A549 (cell line): ENCODE measurements at regions not wholly inside any gene's neighbourhood (a gene's known extent, or its start where the extent isn't known, plus 50 kb on each side); places are given as distances from the start of the nearest gene placed in this dataset.

Experiments
- ATAC-seq, 2 experiments: fragments of 200-7000 bp in 1 of 2; fragments of >200 bp in 1 of 2; cut with Nextera tagmentation in 1 of 2; cut with Tn5 transposase in 1 of 2; 3 replicates each; pipeline versions ENCODE4 v1.8.0 to v1.9.1; 2018 to 2020; ENCODE audit warnings: mild to moderate bottlenecking in 1 of 2, moderate library complexity in 1 of 2
- CTCF ChIA-PET: fragments of 300-600 bp; sonication (Branson Sonifier 250); formaldehyde crosslinking; extraction: SDS; loops from one replicate; lab custom pipeline; 2021; ENCODE audit warnings: antibody characterized with exemption, inconsistent platforms; lab: Yijun Ruan, JAX
- POLR2A ChIA-PET: fragments of 350-600 bp; formaldehyde crosslinking; extraction: SDS; loops from one replicate; lab custom pipeline; 2021; ENCODE audit warnings: antibody characterized with exemption, inconsistent platforms; lab: Yijun Ruan, JAX
- DNase-seq, 2 experiments: peaks; one replicate each; pipeline versions ENCODE4 v3.0.0 to v3.0.0-alpha.2; 2011 to 2016; ENCODE audit warnings: low read depth in 1 of 2, low spot score in 1 of 2
- FAIRE-seq: peaks from 2 replicates; lab custom pipeline; 2011; peaks lifted over from hg19 to GRCh38; lab: Jason Lieb, UNC
- H3K27ac ChIP-seq, 2 experiments: fragments of >200 bp; sonication (Bioruptor Twin); formaldehyde crosslinking; 3 replicates each; pipeline ENCODE4 v1.5.1; 2016 to 2017
- H3K4me1 ChIP-seq: fragments of >200 bp; sonication (Bioruptor Twin); formaldehyde crosslinking; 3 replicates; pipeline ENCODE4 v1.6.1; 2016
- H3K4me2 ChIP-seq: fragments of >200 bp; sonication (Bioruptor Twin); formaldehyde crosslinking; 3 replicates; pipeline ENCODE4 v1.6.1; 2016
- H3K4me3 ChIP-seq: fragments of >200 bp; sonication (Bioruptor Twin); formaldehyde crosslinking; 3 replicates; pipeline ENCODE4 v1.5.1; 2016
- H3K9me3 ChIP-seq: fragments of >200 bp; sonication (Bioruptor Twin); formaldehyde crosslinking; 3 replicates; pipeline ENCODE4 v1.6.1; 2016
- CBX2 ChIP-seq: fragments of 200-600 bp; sonication (generic); IDR thresholded peaks from 2 replicates; pipeline ENCODE4 v1.6.1; 2016; ENCODE audit warnings: low read depth, mild to moderate bottlenecking, borderline replicate concordance
- CEBPB ChIP-seq, 2 experiments: fragments of >200 bp in 1 of 2; sonication (Bioruptor Twin) in 1 of 2; formaldehyde crosslinking in 1 of 2; IDR thresholded peaks; 2 replicates each; pipeline ENCODE4 v1.6.1; 2012 to 2016
- CHD2 ChIP-seq: fragments of 150-350 bp; IDR thresholded peaks from 2 replicates; pipeline ENCODE4 v1.6.1; 2014; ENCODE audit warnings: low read length; ENCODE audit not compliant: partially characterized antibody
- EHMT2 ChIP-seq: fragments of 200-600 bp; sonication (generic); IDR thresholded peaks from 2 replicates; pipeline ENCODE4 v1.6.1; 2016; ENCODE audit warnings: antibody characterized with exemption, low read depth, mild to moderate bottlenecking, moderate library complexity
- FOSB ChIP-seq: fragments of 250-450 bp; sonication (Bioruptor Pico); IDR thresholded peaks from 2 replicates; pipeline ENCODE4 v1.5.0; 2020; ENCODE audit warnings: mild to moderate bottlenecking, moderate library complexity
- FOSL2 ChIP-seq, 2 experiments: fragments of 450-650 bp in 1 of 2; fragments of >200 bp in 1 of 2; sonication (Bioruptor Twin) in 1 of 2; formaldehyde crosslinking; IDR thresholded peaks; 2 replicates each; pipeline versions ENCODE4 v1.5.0 to v1.6.1; 2016 to 2020; ENCODE audit warnings: mild to moderate bottlenecking in 1 of 2, moderate library complexity in 1 of 2
- HEYL ChIP-seq: fragments of 250-450 bp; sonication (Bioruptor Pico); IDR thresholded peaks from 2 replicates; pipeline ENCODE4 v1.8.0; 2021; ENCODE audit warnings: mild to moderate bottlenecking, moderate library complexity
- HOXB5 ChIP-seq: fragments of 250-450 bp; sonication (Bioruptor Pico); IDR thresholded peaks from 2 replicates; pipeline ENCODE4 v1.5.0; 2020; ENCODE audit warnings: mild to moderate bottlenecking, moderate library complexity
- JUN ChIP-seq, 2 experiments: fragments of >200 bp; sonication (Bioruptor Twin); formaldehyde crosslinking; IDR thresholded peaks; 2 replicates in 1 of 2; 3 replicates in 1 of 2; pipeline ENCODE4 v1.6.1; 2016 to 2017
- NPAS2 ChIP-seq: fragments of 250-450 bp; sonication (Bioruptor Pico); IDR thresholded peaks from 2 replicates; pipeline ENCODE4 v1.8.0; 2022; ENCODE audit warnings: mild to moderate bottlenecking, moderate library complexity, borderline replicate concordance
- POLR2A ChIP-seq: IDR thresholded peaks from 2 replicates; pipeline ENCODE4 v1.6.1; 2012; ENCODE audit warnings: mild to moderate bottlenecking, low read length
- POLR2AphosphoS2 ChIP-seq: conservative IDR thresholded peaks from 2 replicates; pipeline ENCODE4 v1.6.1; 2012; ENCODE audit warnings: low read length, improper control_type of control experiment, inconsistent platforms
- RFX5 ChIP-seq: fragments of 450-650 bp; IDR thresholded peaks from 2 replicates; pipeline ENCODE4 v1.7.1; 2014; ENCODE audit warnings: antibody characterized with exemption, mild to moderate bottlenecking, moderate library complexity
- RNF2 ChIP-seq: fragments of 200-600 bp; sonication (generic); IDR thresholded peaks from 2 replicates; pipeline ENCODE4 v1.6.1; 2016; ENCODE audit warnings: low read depth, mild to moderate bottlenecking, antibody characterized with exemption, moderate library complexity, borderline replicate concordance
- ZFP36 ChIP-seq: fragments of 450-650 bp; IDR thresholded peaks from 2 replicates; pipeline ENCODE4 v1.6.1; 2014; ENCODE audit warnings: borderline replicate concordance; ENCODE audit not compliant: partially characterized antibody
- ZNF302 ChIP-seq: fragments of 250-450 bp; sonication (Bioruptor Pico); IDR thresholded peaks from 2 replicates; pipeline ENCODE4 v1.9.0; 2021; ENCODE audit warnings: inconsistent platforms, mild to moderate bottlenecking, moderate library complexity
- ZSCAN20 ChIP-seq: fragments of 250-450 bp; sonication (Bioruptor Pico); IDR thresholded peaks from 2 replicates; pipeline ENCODE4 v1.8.0; 2022; ENCODE audit warnings: mild to moderate bottlenecking, moderate library complexity
- WGBS: methylation state at CpG from one replicate; pipeline ENCODE4 v1.1.6; 2017; ENCODE audit errors: missing lambda C conversion rate; 5-methylcytosine and 5-hydroxymethylcytosine counted together
- TF ChIP-seq, protein P1 (sequence below): IDR thresholded peaks from 2 replicates; pipeline ENCODE4 v1.6.1; 2012; ENCODE audit warnings: low read depth, borderline replicate concordance
- TF ChIP-seq, protein P2 (sequence below): fragments of 250-450 bp; sonication (Bioruptor Pico); IDR thresholded peaks from 2 replicates; pipeline ENCODE4 v1.5.0; 2021; ENCODE audit warnings: mild to moderate bottlenecking, moderate library complexity, borderline replicate concordance
- TF ChIP-seq, protein P3 (sequence below): fragments of >200 bp; sonication (Bioruptor Twin); formaldehyde crosslinking; IDR thresholded peaks from 3 replicates; pipeline ENCODE4 v1.6.1; 2016

DNA sequence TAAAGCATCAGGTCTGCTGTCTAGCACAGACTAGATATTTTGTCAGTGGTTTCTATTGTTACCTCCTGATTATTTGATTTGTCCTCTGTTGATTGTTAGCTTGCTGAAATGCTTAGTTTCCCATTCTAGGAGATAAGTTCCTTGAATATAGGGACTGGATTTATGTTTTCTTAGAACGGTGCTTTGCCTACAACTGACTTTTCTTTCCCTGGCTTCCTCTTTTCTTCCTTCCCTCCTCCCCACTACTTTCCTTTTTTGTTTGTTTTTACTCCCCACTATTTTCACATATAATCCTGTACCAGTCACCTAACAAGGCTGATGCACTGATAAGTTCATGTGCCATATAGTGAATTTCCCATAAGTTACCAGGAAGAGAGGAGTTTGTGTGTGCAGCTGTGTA lies 58.5 kb upstream of the METAP2 start:
- POLR2A ChIA-PET: no interaction called here
- DNase-seq (no peak), ATAC-seq (no peak), FAIRE-seq (no peak)
- CTCF ChIA-PET: no interaction called here
- no peaks in the 10 kb centered on the region for H3K9me3 ChIP-seq
- H3K27ac ChIP-seq: no peak overlapping the region
- no peak overlapping the region for H3K4me2 ChIP-seq
- no peak for TF ChIP-seq EHMT2
- TF ChIP-seq, all 56 proteins: peak for 0
- WGBS: 42% methylated on average over 1 of the region's 1 CpG
- Histone ChIP-seq H3K4me1 (no peaks in the 10 kb centered on the region), H3K4me3 (no peak overlapping the region)

DNA sequence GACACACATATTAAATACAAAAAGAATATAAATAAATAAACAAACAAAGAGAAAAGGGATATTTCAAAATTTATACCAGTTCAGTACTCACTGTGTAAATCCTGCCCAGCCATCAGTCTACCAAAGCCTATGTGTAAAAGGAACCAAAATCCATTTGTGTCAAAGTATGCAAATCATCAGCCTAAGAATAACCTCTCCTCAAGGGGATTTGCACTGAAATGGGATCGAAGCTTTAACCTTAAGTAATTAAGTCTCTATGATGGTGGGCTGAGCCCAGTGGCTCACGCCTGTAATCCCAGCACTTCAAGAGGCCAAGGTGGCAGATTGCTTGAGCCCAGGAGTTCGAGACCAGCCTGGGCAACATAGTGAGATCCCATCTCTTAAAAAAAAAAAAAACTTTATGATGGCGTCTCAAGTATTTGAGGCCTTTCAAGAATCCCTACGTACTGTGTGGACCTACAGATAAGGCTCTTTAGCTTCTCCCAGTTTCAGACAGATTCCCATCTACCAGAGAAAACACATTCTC lies 57.8 kb upstream of the METAP2 start:
- WGBS: 64% methylated on average over 5 of the region's 5 CpGs
- no peak for ATAC-seq
- H3K4me2 ChIP-seq: no peak overlapping the region
- POLR2A ChIA-PET: no interaction called here
- no peak for FAIRE-seq
- no peak overlapping the region for H3K27ac ChIP-seq
- no peaks in the 10 kb centered on the region for H3K9me3 ChIP-seq
- CTCF ChIA-PET: no interaction called here
- no peaks in the 10 kb centered on the region for H3K4me1 ChIP-seq
- TF ChIP-seq FOSB (CRISPR knock-in tag) (no peak), ZNF302 (CRISPR knock-in tag) (no peak), ZFP36 (no peak), CHD2 (no peak), CBX2 (no peak), RFX5 (no peak), NPAS2 (CRISPR knock-in tag) (no peak), POLR2AphosphoS2 (no peak), RNF2 (no peak), CEBPB (IDR thresholded peaks at IDR 0.05) (no peak)
- TF ChIP-seq, protein P1, sequence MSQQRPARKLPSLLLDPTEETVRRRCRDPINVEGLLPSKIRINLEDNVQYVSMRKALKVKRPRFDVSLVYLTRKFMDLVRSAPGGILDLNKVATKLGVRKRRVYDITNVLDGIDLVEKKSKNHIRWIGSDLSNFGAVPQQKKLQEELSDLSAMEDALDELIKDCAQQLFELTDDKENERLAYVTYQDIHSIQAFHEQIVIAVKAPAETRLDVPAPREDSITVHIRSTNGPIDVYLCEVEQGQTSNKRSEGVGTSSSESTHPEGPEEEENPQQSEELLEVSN: no peak
- TF ChIP-seq, all 56 proteins: peak for 0
- no peak overlapping the region for H3K4me3 ChIP-seq
- no peak for DNase-seq

DNA sequence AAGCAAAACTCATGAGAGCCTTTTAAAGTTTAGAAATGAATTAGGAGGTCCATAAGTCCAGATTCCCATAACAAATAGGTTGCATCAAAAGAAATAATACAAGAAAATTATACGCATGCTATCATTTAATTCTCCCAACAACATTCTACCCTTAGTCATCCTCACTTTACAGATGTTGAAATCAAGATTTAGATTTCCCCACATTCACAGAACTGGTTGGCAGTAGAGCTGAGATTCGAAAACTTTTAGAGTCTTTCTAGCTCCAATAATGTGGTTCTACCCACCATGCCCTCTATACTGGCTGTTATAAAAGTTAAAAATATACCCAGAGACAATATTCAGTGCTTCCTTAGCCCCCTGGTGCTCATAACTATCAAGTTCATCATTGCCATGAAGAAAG lies 56.6 kb upstream of the METAP2 start:
- FAIRE-seq (no peak), ATAC-seq (no peak; a peak in 1 of 6 replicates), DNase-seq (no peak)
- no peak overlapping the region for H3K27ac ChIP-seq
- no peaks in the 10 kb centered on the region for H3K4me1 ChIP-seq
- WGBS: 72% methylated on average over 2 of the region's 2 CpGs
- no peaks in the 10 kb centered on the region for H3K9me3 ChIP-seq
- no peak overlapping the region for H3K4me3 ChIP-seq
- ChIA-PET POLR2A (no interaction called here), CTCF (interaction anchor here (0.6 to 1.2 kb wide), 3 partner anchors 22 to 1289 kb away, joined by 3 to 7 read pairs (median 3); no protein-coding TSS in a partner anchor)
- H3K4me2 ChIP-seq: no peak overlapping the region
- no peak for TF ChIP-seq ZNF302 (CRISPR knock-in tag)
- no peak for TF ChIP-seq ZSCAN20 (CRISPR knock-in tag)
- TF ChIP-seq JUN (IDR thresholded peaks at IDR 0.05): no peak
- no peak for TF ChIP-seq POLR2A
- TF ChIP-seq HOXB5: no peak
- TF ChIP-seq, protein P2, sequence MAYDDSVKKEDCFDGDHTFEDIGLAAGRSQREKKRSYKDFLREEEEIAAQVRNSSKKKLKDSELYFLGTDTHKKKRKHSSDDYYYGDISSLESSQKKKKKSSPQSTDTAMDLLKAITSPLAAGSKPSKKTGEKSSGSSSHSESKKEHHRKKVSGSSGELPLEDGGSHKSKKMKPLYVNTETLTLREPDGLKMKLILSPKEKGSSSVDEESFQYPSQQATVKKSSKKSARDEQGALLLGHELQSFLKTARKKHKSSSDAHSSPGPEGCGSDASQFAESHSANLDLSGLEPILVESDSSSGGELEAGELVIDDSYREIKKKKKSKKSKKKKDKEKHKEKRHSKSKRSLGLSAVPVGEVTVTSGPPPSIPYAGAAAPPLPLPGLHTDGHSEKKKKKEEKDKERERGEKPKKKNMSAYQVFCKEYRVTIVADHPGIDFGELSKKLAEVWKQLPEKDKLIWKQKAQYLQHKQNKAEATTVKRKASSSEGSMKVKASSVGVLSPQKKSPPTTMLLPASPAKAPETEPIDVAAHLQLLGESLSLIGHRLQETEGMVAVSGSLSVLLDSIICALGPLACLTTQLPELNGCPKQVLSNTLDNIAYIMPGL (CRISPR knock-in tag): no peak
- no peak for TF ChIP-seq FOSL2 (IDR thresholded peaks at IDR 0.05)
- TF ChIP-seq FOSL2 (CRISPR knock-in tag; IDR thresholded peaks at IDR 0.05): no peak
- TF ChIP-seq HEYL: no peak
- TF ChIP-seq, protein P3, sequence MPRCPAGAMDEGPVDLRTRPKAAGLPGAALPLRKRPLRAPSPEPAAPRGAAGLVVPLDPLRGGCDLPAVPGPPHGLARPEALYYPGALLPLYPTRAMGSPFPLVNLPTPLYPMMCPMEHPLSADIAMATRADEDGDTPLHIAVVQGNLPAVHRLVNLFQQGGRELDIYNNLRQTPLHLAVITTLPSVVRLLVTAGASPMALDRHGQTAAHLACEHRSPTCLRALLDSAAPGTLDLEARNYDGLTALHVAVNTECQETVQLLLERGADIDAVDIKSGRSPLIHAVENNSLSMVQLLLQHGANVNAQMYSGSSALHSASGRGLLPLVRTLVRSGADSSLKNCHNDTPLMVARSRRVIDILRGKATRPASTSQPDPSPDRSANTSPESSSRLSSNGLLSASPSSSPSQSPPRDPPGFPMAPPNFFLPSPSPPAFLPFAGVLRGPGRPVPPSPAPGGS: no peak
